ENCODE measurements at regions not wholly inside any gene's neighbourhood (a gene's known extent, or its start where the extent isn't known, plus 50 kb on each side); places are given as distances from the start of the nearest gene placed in this dataset.
A peak's percentile ranks its signal among the peaks of the same experiment; 100 is the strongest.

- intact Hi-C loops (cut with DNase I): no loop called here
- DNase-seq: no peak
These were observed 627.0 kb upstream of the SLC39A10 start for GRCh38 chr2:195029804-195030654.

GRCh38 chr2:195027947-195028346, 629.1 kb upstream of the SLC39A10 start:
- intact Hi-C loops (cut with DNase I): no loop called here
- no peak for DNase-seq

- no peak for DNase-seq
- intact Hi-C loops (cut with DNase I): no loop called here
These were observed 630.8 kb upstream of the SLC39A10 start for GRCh38 chr2:195026261-195026660.

- no peak for DNase-seq
- intact Hi-C loops (cut with DNase I): no loop called here
These were observed 634.6 kb upstream of the SLC39A10 start for GRCh38 chr2:195022508-195022830.

GRCh38 chr2:195021711-195022507, 635.1 kb upstream of the SLC39A10 start:
- intact Hi-C loops (cut with DNase I): no loop called here
- DNase-seq: no peak

GRCh38 chr2:195018462-195018861, 638.6 kb upstream of the SLC39A10 start:
- no peak for DNase-seq
- intact Hi-C loops (cut with DNase I): no loop called here

- intact Hi-C loops (cut with DNase I): no loop called here
- no peak for DNase-seq
These were observed 639.1 kb upstream of the SLC39A10 start for GRCh38 chr2:195017890-195018289.

GRCh38 chr2:195016841-195017240, 640.2 kb upstream of the SLC39A10 start:
- no peak for DNase-seq
- intact Hi-C loops (cut with DNase I): no loop called here

- DNase-seq: peak in 7 of 10 donors; percentile 9 to 78 (median 29)
- intact Hi-C loops (cut with DNase I): no loop called here
These were observed 647.8 kb upstream of the SLC39A10 start for GRCh38 chr2:195009202-195009601.

- DNase-seq: no peak
- intact Hi-C loops (cut with DNase I): no loop called here
These were observed 650.2 kb upstream of the SLC39A10 start for GRCh38 chr2:195006856-195007255.

GRCh38 chr2:195003881-195004471, 653.0 kb upstream of the SLC39A10 start:
- DNase-seq: no peak
- intact Hi-C loops (cut with DNase I): no loop called here

GRCh38 chr2:195001924-195002323, 655.1 kb upstream of the SLC39A10 start:
- no peak for DNase-seq
- intact Hi-C loops (cut with DNase I): no loop called here

GRCh38 chr2:194999771-195000170, 657.3 kb upstream of the SLC39A10 start:
- no peak for DNase-seq
- intact Hi-C loops (cut with DNase I): no loop called here

GRCh38 chr2:194992648-194993047, 664.4 kb upstream of the SLC39A10 start:
- intact Hi-C loops (cut with DNase I): no loop called here
- no peak for DNase-seq

GRCh38 chr2:194985258-194985657, 671.8 kb upstream of the SLC39A10 start:
- DNase-seq: no peak
- intact Hi-C loops (cut with DNase I): no loop called here

- intact Hi-C loops (cut with DNase I): no loop called here
- no peak for DNase-seq
These were observed 694.8 kb upstream of the SLC39A10 start for GRCh38 chr2:194962254-194962653.

GRCh38 chr2:194954218-194954617, 702.8 kb upstream of the SLC39A10 start:
- intact Hi-C loops (cut with DNase I): no loop called here
- no peak for DNase-seq

GRCh38 chr2:194946826-194947225, 710.2 kb upstream of the SLC39A10 start:
- intact Hi-C loops (cut with DNase I): no loop called here
- DNase-seq: no peak

- DNase-seq: no peak
- intact Hi-C loops (cut with DNase I): no loop called here
These were observed 719.0 kb upstream of the SLC39A10 start for GRCh38 chr2:194938066-194938465.

- no peak for DNase-seq
- intact Hi-C loops (cut with DNase I): no loop called here
These were observed 729.5 kb upstream of the SLC39A10 start for GRCh38 chr2:194927489-194927888.

GRCh38 chr2:194926873-194927272, 730.2 kb upstream of the SLC39A10 start:
- intact Hi-C loops (cut with DNase I): no loop called here

GRCh38 chr2:194925742-194926141, 731.3 kb upstream of the SLC39A10 start:
- DNase-seq: no peak
- intact Hi-C loops (cut with DNase I): no loop called here

More at GRCh38 chr2:194926873-194927272, 730.2 kb upstream of the SLC39A10 start:
- DNase-seq: no peak
